Lower leg skin (tissue), 3 donors: ENCODE measurements at regions not wholly inside any gene's neighbourhood (a gene's known extent, or its start where the extent isn't known, plus 50 kb on each side); places are given as distances from the start of the nearest gene placed in this dataset.

Experiments used
- CTCF ChIP-seq, 3 donors: fragments of 450-650 bp; IDR thresholded peaks; one replicate each; pipeline ENCODE4 v1.5.1; 2016; ENCODE audit warnings: antibody characterized with exemption in 3 of 3, mild to moderate bottlenecking in 3 of 3, moderate library complexity in 2 of 3
- POLR2A ChIP-seq, 2 donors: fragments of 450-650 bp; IDR thresholded peaks; one replicate each; pipeline ENCODE4 v1.6.1; 2016 to 2017; ENCODE audit warnings: antibody characterized with exemption in 2 of 2, mild to moderate bottlenecking in 1 of 2, moderate library complexity in 1 of 2

GRCh38 chr3:41112466-41112865 lies 86.8 kb upstream of the CTNNB1 start:
- TF ChIP-seq CTCF (IDR thresholded peaks at IDR 0.05) (no peak), POLR2A (IDR thresholded peaks at IDR 0.05) (no peak)
